ENCODE measurements at regions not wholly inside any gene's neighbourhood (a gene's known extent, or its start where the extent isn't known, plus 50 kb on each side); places are given as distances from the start of the nearest gene placed in this dataset.

DNA sequence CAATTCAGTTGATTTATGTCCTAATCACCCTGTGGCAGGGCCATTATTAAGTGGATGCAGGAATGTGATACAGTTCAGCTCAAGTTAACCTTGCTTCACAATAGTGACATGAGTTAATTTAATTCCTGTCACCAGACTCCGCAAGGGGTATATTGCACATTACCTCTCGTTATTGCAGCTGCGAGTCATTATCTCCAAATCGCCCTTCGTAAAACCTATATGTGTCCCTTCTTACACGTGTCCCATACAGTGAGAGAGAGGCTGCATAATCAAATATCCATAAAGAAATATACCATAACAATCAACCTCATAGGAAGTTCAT lies 369.9 kb upstream of the ANXA10 start:
- Mint-ChIP-seq H3K27me3 (ENCODE audit: low read depth) (no peaks in the 10 kb centered on the region), H3K27ac (no peak overlapping the region), H3K4me1 (ENCODE audit: low read depth) (no peaks in the 10 kb centered on the region), H3K36me3 (ENCODE audit: low read depth) (no peaks in the 10 kb centered on the region), H3K9me3 (peaks cover 22% of the 10 kb centered on the region), H3K4me3 (ENCODE audit: low read depth) (no peak overlapping the region)
- no peak for DNase-seq (ENCODE audit: low spot score)
- intact Hi-C loops (cut with micrococcal nuclease), result no loop called here

GRCh38 chr4:167724941-167725340 lies 367.4 kb upstream of the ANXA10 start:
- H3K36me3 Mint-ChIP-seq (ENCODE audit: low read depth), result no peaks in the 10 kb centered on the region
- H3K27me3 Mint-ChIP-seq (ENCODE audit: low read depth), result no peaks in the 10 kb centered on the region
- no peak overlapping the region for H3K27ac Mint-ChIP-seq
- DNase-seq (ENCODE audit: low spot score), result no peak
- intact Hi-C loops (cut with micrococcal nuclease), result no loop called here
- H3K4me1 Mint-ChIP-seq (ENCODE audit: low read depth), result no peaks in the 10 kb centered on the region
- H3K4me3 Mint-ChIP-seq (ENCODE audit: low read depth), result no peak overlapping the region
- H3K9me3 Mint-ChIP-seq, result peaks cover 30% of the 10 kb centered on the region

DNA sequence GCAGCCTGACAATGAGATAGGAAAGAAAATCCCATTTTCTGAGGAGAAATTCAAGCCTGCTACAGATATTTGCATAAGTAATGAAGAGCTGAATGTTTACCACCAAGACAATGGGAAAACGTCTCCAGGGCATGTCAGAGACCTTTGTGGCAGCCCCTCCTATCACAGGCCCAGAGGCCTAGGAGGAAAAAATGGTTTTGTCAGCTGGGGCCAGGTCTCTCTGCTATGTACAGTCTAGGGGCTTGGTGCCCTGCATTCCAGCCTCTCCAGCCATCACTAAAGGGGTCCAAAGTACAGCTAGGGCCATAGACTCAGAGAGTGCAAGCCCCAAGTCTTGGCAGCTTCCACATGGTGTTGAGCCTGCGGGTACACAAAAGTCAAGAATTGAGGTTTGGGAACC lies 361.6 kb upstream of the ANXA10 start:
- no peak overlapping the region for H3K4me3 Mint-ChIP-seq (ENCODE audit: low read depth)
- H3K4me1 Mint-ChIP-seq (ENCODE audit: low read depth), result no peaks in the 10 kb centered on the region
- no peak for DNase-seq (ENCODE audit: low spot score)
- H3K27me3 Mint-ChIP-seq (ENCODE audit: low read depth), result no peaks in the 10 kb centered on the region
- no peaks in the 10 kb centered on the region for H3K36me3 Mint-ChIP-seq (ENCODE audit: low read depth)
- peaks cover 36% of the 10 kb centered on the region for H3K9me3 Mint-ChIP-seq
- H3K27ac Mint-ChIP-seq, result no peak overlapping the region
- intact Hi-C loops (cut with micrococcal nuclease), result no loop called here

- DNase-seq (ENCODE audit: low spot score), result no peak
- Mint-ChIP-seq H3K4me1 (ENCODE audit: low read depth) (no peaks in the 10 kb centered on the region), H3K36me3 (ENCODE audit: low read depth) (no peaks in the 10 kb centered on the region), H3K27me3 (ENCODE audit: low read depth) (no peaks in the 10 kb centered on the region), H3K27ac (no peak overlapping the region), H3K4me3 (ENCODE audit: low read depth) (no peak overlapping the region), H3K9me3 (peaks cover 4% of the 10 kb centered on the region)
- intact Hi-C loops (cut with micrococcal nuclease), result no loop called here
Observed at GRCh38 chr4:167745024-167745687, 347.2 kb upstream of the ANXA10 start.

DNA sequence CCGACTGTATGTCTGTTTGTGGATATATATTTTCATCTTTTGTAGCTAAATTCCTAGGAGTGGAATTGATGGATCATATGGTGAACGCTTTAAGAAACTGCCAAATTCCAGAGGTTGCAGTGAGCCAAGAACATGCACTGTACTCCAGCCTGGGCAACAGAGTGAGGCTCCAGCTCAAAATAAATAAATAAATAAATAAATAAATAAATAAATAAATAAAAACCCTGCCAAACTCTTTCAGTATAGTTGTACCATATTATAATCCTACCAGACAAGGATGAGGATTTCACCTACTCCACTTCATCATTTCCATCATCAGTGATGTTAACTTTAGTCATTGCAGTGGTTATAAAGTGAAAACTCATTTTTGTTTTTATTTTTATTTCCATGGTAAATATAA lies 325.1 kb upstream of the ANXA10 start:
- H3K9me3 Mint-ChIP-seq, result peaks cover 53% of the 10 kb centered on the region
- H3K27ac Mint-ChIP-seq, result no peak overlapping the region
- H3K36me3 Mint-ChIP-seq (ENCODE audit: low read depth), result no peaks in the 10 kb centered on the region
- intact Hi-C loops (cut with micrococcal nuclease), result no loop called here
- no peak overlapping the region for H3K4me3 Mint-ChIP-seq (ENCODE audit: low read depth)
- DNase-seq (ENCODE audit: low spot score), result no peak
- H3K27me3 Mint-ChIP-seq (ENCODE audit: low read depth), result no peaks in the 10 kb centered on the region
- H3K4me1 Mint-ChIP-seq (ENCODE audit: low read depth), result no peaks in the 10 kb centered on the region

- no peak for DNase-seq (ENCODE audit: low spot score)
- no peaks in the 10 kb centered on the region for H3K27me3 Mint-ChIP-seq (ENCODE audit: low read depth)
- H3K9me3 Mint-ChIP-seq, result peaks cover 18% of the 10 kb centered on the region
- intact Hi-C loops (cut with micrococcal nuclease), result no loop called here
- no peak overlapping the region for H3K4me3 Mint-ChIP-seq (ENCODE audit: low read depth)
- no peaks in the 10 kb centered on the region for H3K36me3 Mint-ChIP-seq (ENCODE audit: low read depth)
- no peak overlapping the region for H3K27ac Mint-ChIP-seq
- H3K4me1 Mint-ChIP-seq (ENCODE audit: low read depth), result no peaks in the 10 kb centered on the region
Observed at GRCh38 chr4:167774646-167775045, 317.7 kb upstream of the ANXA10 start.

DNA sequence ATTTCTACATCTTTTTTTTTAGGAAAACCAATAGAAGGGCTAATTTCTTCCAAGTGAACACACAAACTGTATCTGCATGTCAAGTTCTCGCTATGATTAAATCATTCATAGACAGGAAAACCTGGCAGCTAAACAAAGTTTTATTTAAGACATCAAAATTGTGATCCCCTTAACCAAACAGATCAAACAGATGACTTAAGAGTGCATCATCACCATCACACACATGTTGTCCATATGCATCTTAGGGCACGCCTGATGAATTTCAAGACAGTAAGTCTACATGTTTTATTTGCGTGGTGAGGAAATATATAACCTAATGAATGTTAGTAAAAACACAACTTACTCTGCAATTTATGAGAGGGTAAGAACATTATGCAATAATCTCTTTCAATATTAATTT lies 317.0 kb upstream of the ANXA10 start:
- Mint-ChIP-seq H3K9me3 (peaks cover 14% of the 10 kb centered on the region), H3K4me1 (ENCODE audit: low read depth) (no peaks in the 10 kb centered on the region), H3K36me3 (ENCODE audit: low read depth) (no peaks in the 10 kb centered on the region), H3K27me3 (ENCODE audit: low read depth) (no peaks in the 10 kb centered on the region), H3K4me3 (ENCODE audit: low read depth) (no peak overlapping the region), H3K27ac (no peak overlapping the region)
- intact Hi-C loops (cut with micrococcal nuclease), result no loop called here
- no peak for DNase-seq (ENCODE audit: low spot score)

DNA sequence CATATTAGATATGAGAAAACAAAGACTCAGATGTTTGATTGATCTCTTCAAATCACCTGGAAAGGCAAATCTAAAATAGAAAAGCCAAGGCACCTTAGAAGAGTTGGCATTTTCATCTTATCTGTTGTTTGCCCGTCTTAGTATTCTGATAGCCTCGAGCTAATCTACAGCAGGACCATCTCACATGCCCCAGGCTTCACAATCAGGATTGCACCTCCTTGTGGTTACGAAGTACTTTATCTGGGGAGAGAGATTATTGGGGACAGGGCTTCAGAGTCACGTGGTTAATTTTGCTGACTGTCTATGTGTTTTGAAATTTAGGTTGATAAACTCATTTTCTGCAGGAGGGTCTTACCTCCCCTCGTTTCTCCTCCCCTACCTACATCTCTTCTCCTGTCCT lies 313.1 kb upstream of the ANXA10 start:
- Mint-ChIP-seq H3K27me3 (ENCODE audit: low read depth) (no peaks in the 10 kb centered on the region), H3K4me1 (ENCODE audit: low read depth) (no peaks in the 10 kb centered on the region), H3K36me3 (ENCODE audit: low read depth) (no peaks in the 10 kb centered on the region), H3K4me3 (ENCODE audit: low read depth) (no peak overlapping the region), H3K9me3 (peaks cover 3% of the 10 kb centered on the region), H3K27ac (no peak overlapping the region)
- intact Hi-C loops (cut with micrococcal nuclease), result no loop called here
- no peak for DNase-seq (ENCODE audit: low spot score)

DNA sequence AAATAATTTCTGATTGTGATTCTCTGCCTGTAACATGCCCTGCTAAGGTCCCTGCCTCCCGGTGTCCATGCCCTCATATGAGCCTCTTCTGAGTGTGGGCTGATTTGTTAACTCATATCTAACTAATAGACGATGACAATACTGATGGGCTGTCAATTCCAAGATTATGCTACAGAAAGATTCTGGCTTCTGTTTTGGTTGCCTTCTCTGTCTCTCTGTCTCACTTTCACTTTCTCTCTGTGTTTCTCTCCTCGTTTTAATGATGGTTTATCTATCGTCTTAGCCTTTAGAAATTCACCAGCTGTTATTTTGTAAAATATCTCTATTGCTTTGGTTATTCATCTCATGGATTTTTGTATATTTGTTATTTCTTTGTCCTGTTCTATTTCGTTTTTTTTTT lies 312.5 kb upstream of the ANXA10 start:
- H3K27ac Mint-ChIP-seq, result no peak overlapping the region
- H3K9me3 Mint-ChIP-seq, result peaks cover 3% of the 10 kb centered on the region
- no peaks in the 10 kb centered on the region for H3K27me3 Mint-ChIP-seq (ENCODE audit: low read depth)
- no peaks in the 10 kb centered on the region for H3K36me3 Mint-ChIP-seq (ENCODE audit: low read depth)
- no peaks in the 10 kb centered on the region for H3K4me1 Mint-ChIP-seq (ENCODE audit: low read depth)
- intact Hi-C loops (cut with micrococcal nuclease), result loop anchor here (10.0 kb wide), 1 partner anchor 375 kb away; no protein-coding TSS in a partner anchor
- DNase-seq (ENCODE audit: low spot score), result no peak
- H3K4me3 Mint-ChIP-seq (ENCODE audit: low read depth), result no peak overlapping the region

- DNase-seq (ENCODE audit: low spot score), result no peak
- Mint-ChIP-seq H3K27ac (no peak overlapping the region), H3K36me3 (ENCODE audit: low read depth) (no peaks in the 10 kb centered on the region), H3K9me3 (no peaks in the 10 kb centered on the region), H3K4me1 (ENCODE audit: low read depth) (no peaks in the 10 kb centered on the region), H3K27me3 (ENCODE audit: low read depth) (no peaks in the 10 kb centered on the region), H3K4me3 (ENCODE audit: low read depth) (no peak overlapping the region)
- intact Hi-C loops (cut with micrococcal nuclease), result loop anchor here (10.0 kb wide), 1 partner anchor 370 kb away; no protein-coding TSS in a partner anchor
Observed at GRCh38 chr4:167784826-167785225, 307.5 kb upstream of the ANXA10 start.

DNA sequence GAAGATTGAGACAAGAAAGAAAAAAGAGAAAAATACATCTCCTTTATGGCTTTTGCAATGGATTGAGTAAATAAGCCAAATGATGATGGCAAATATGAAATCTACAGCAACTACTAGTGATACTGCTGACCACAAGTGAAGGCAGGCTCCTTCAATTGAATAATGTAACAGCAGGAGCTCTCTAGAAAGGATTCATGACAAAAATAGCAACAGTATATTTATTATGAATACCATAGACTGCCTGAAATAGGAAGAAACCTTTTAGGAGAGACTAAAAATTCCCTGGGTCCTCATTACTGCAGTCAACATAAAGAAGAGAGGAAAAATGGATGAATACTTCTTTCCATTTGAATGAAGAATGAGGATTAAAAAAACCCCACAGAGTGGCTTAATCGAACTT lies 306.8 kb upstream of the ANXA10 start:
- H3K27me3 Mint-ChIP-seq (ENCODE audit: low read depth), result no peaks in the 10 kb centered on the region
- intact Hi-C loops (cut with micrococcal nuclease), result loop anchor here (10.0 kb wide), 1 partner anchor 369 kb away; no protein-coding TSS in a partner anchor
- H3K27ac Mint-ChIP-seq, result no peak overlapping the region
- H3K4me3 Mint-ChIP-seq (ENCODE audit: low read depth), result no peak overlapping the region
- no peaks in the 10 kb centered on the region for H3K9me3 Mint-ChIP-seq
- H3K36me3 Mint-ChIP-seq (ENCODE audit: low read depth), result no peaks in the 10 kb centered on the region
- no peak for DNase-seq (ENCODE audit: low spot score)
- H3K4me1 Mint-ChIP-seq (ENCODE audit: low read depth), result no peaks in the 10 kb centered on the region

GRCh38 chr4:167786504-167786903 lies 305.8 kb upstream of the ANXA10 start:
- H3K27me3 Mint-ChIP-seq (ENCODE audit: low read depth), result no peaks in the 10 kb centered on the region
- intact Hi-C loops (cut with micrococcal nuclease), result loop anchor here (10.0 kb wide), 1 partner anchor 368 kb away; no protein-coding TSS in a partner anchor
- H3K27ac Mint-ChIP-seq, result no peak overlapping the region
- DNase-seq (ENCODE audit: low spot score), result no peak
- no peaks in the 10 kb centered on the region for H3K36me3 Mint-ChIP-seq (ENCODE audit: low read depth)
- no peaks in the 10 kb centered on the region for H3K4me1 Mint-ChIP-seq (ENCODE audit: low read depth)
- H3K9me3 Mint-ChIP-seq, result no peaks in the 10 kb centered on the region
- H3K4me3 Mint-ChIP-seq (ENCODE audit: low read depth), result no peak overlapping the region

DNA sequence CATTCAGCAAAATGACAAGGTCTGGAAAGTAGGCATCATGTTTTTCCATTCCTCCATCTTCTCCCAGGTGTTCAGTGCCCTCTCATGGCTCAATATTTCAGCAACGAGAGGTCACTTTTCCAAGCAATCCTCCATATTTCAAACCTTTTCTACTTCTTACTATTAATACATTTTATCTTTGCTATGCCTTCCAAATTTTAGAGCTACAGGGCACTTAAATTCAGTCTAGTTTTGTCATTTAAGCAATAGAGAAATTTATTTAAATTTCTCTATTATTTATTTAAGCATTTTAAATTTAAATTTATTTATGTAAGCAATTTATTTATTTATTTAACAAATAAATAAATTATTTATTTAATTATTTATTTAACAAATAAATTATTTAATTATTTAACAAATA lies 305.1 kb upstream of the ANXA10 start:
- H3K4me1 Mint-ChIP-seq (ENCODE audit: low read depth), result no peaks in the 10 kb centered on the region
- no peaks in the 10 kb centered on the region for H3K27me3 Mint-ChIP-seq (ENCODE audit: low read depth)
- no peak overlapping the region for H3K4me3 Mint-ChIP-seq (ENCODE audit: low read depth)
- no peak overlapping the region for H3K27ac Mint-ChIP-seq
- H3K9me3 Mint-ChIP-seq, result no peaks in the 10 kb centered on the region
- DNase-seq (ENCODE audit: low spot score), result no peak
- intact Hi-C loops (cut with micrococcal nuclease), result loop anchor here (10.0 kb wide), 1 partner anchor 368 kb away; no protein-coding TSS in a partner anchor
- H3K36me3 Mint-ChIP-seq (ENCODE audit: low read depth), result no peaks in the 10 kb centered on the region
